HPDE6-E6E7 (cell line): ENCODE measurements at regions not wholly inside any gene's neighbourhood (a gene's known extent, or its start where the extent isn't known, plus 50 kb on each side); places are given as distances from the start of the nearest gene placed in this dataset.
A peak's percentile ranks its signal among the peaks of the same experiment; 100 is the strongest.
"Not testable (repeated sequence)": the region's sequence is repeated elsewhere in the genome, so short reads cannot be mapped to it uniquely, and the experiment has no call there.

Experiments used
- DNase-seq: peaks from one replicate; pipeline ENCODE4 v3.0.0; 2011; ENCODE audit warnings: missing footprints; ENCODE audit errors: extremely low spot score

DNA sequence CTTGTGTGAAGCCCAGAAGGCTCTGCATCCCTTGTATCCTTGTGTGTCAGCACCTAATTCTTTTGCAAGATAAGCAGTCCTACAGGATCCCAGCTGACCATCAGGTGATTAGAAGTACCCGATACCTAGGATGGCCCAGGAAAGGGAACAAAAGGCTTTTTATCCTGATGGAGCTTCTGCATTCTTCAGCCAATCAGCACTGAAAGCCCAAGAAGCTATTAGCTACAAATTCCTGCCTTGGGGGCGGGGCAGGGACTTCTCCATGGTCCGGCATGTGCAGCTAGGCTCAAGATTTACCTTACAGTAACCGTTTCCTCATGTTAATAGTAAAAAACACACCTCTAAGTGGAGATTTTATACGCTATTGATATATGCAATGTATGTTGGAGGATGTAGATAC lies 264.6 kb upstream of the THUMPD2 start:
- DNase-seq, result no peak

GRCh38 chr2:40043191-40043590 lies 264.1 kb upstream of the THUMPD2 start:
- no peak for DNase-seq

DNA sequence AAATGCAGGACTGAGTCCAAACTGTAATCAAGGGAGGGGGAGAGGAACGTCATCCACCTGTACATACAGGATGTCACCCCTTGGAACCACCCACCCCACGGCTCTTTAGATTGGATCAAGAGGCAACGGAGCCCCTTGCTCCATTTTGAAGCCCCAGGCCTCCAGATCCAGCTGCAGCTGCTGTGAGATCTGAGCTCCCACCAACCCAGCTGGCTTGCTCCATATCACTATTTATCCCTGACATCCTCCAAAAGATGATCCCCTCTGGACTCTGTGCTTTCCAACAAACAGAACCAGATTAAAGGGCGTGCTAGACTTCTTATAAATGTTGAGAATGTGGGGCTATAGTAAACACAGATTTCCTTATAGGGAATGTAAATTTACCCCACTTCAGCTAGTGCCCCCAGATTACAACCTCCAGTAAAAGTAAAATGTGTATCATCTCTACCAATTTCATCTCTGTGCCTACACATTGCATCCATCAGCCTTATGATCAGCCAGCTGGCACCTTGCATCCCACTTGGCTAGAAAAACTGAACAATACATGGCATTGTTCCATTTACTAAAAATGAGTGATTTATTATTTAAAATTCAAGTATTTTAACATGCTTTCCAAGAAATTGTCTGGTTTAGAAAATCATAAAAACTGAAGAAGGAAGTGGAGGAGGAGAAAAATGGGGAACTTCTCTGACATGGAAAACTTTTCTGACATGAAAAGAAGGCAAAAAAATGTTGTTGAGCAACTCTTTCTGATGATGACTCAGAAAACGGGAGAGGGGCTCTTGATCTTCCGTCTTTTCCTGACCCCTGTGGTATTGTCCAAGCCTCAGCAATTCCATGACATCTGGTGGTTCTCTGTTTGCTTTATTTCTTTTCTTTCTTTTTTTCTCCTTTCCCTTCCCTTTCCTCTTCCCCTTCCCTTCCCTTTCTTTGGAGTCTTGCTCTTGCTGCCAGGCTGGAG lies 262.6 kb upstream of the THUMPD2 start:
- DNase-seq, result no peak

GRCh38 chr2:40039549-40039948 lies 260.5 kb upstream of the THUMPD2 start:
- DNase-seq, result no peak

- no peak for DNase-seq
Measured at GRCh38 chr2:40038646-40039045, 259.6 kb upstream of the THUMPD2 start.

- no peak for DNase-seq
Measured at GRCh38 chr2:40037303-40037702, 258.2 kb upstream of the THUMPD2 start.

- DNase-seq, result no peak
Measured at GRCh38 chr2:40036241-40036640, 257.2 kb upstream of the THUMPD2 start.

DNA sequence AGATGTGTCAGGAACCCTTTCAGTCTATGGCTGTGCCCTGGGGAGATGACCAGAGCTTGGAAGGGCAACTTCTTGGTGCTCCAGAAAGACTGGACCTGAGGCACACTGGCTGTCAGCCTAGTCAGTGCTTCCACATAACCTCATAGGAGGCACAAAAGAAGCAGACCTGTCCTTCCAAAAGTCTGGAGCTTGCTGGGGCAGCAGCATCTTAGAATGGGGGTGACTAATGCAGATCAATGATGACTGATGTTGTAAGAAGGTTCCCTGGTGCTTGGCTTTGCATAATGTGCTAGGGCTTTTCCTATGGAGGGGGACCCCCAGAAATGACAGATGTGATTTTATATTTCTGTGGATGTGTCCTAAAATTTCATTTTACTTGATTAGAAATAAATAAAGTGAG lies 255.7 kb upstream of the THUMPD2 start:
- DNase-seq, result no peak

- DNase-seq, result no peak
Measured at GRCh38 chr2:40034198-40034597, 255.1 kb upstream of the THUMPD2 start.

- no peak for DNase-seq
Measured at GRCh38 chr2:40033781-40034180, 254.7 kb upstream of the THUMPD2 start.

DNA sequence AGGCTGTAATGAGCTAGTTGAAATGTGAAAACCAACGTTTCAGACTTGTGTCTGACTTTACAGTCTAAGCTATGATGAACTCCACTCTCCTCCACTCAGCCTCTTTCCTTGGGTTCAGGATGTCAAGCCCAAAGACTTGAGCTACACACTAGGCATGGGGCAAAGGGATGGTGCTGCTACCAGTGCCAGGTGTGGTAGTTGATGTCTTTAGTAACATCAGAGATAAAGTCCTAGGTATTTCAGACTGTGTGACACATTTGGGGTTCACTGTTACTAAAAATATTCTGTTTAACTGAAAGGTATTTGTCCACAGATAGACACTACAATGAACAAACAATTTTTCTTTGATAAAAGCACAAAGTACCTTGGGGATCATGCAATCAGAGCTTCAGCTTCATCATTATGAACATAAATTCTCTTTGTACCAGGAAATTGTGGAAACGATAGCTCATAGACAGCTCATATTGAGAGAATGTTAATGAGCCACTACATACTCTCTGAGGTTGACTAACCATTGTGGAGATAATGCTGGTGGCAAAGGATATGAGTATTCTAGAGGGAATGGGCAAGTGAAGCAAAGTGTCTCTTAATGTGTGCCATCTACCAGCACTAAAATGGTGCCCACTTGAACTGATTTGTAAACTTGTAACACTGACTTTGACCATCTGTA lies 253.7 kb upstream of the THUMPD2 start:
- DNase-seq, result peak; percentile 33

- no peak for DNase-seq
Measured at GRCh38 chr2:40030456-40030975, 251.5 kb upstream of the THUMPD2 start.

DNA sequence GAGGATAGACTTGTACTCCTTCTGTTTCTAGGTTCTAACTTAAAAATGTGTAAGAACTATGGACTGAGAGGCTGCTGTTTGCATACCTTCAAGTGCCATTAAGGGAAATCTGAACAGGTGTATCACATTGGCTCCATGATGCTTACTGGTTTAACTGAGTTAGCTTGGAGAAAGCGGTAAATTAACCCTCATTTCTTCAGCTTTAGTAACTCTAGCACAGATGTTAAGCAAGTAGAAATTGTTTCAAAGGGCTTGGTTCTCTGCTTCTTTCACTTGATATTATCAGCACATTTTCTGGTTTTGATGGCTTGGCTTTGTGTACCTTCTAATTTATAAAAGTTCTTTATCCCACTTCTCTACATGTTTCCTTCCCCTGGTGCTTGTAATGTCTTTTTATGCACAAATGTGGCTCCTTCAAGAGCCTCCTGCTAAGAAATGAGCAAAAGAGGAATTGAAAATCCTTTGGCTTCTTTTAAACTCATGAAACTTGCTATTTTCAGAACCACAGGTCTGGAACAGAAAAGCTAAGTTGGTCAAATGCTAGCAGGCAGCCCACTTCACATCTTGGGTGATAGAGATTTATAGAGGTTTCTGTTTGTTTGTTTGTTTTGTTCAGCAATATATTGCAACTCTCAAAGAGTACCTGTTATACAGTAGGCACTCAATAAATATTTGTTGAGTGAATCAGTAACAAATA lies 249.9 kb upstream of the THUMPD2 start:
- no peak for DNase-seq

- DNase-seq, result no peak
Measured at GRCh38 chr2:40027968-40028367, 248.9 kb upstream of the THUMPD2 start.

- DNase-seq, result not testable (repeated sequence)
Measured at GRCh38 chr2:40025276-40025675, 246.2 kb upstream of the THUMPD2 start.

DNA sequence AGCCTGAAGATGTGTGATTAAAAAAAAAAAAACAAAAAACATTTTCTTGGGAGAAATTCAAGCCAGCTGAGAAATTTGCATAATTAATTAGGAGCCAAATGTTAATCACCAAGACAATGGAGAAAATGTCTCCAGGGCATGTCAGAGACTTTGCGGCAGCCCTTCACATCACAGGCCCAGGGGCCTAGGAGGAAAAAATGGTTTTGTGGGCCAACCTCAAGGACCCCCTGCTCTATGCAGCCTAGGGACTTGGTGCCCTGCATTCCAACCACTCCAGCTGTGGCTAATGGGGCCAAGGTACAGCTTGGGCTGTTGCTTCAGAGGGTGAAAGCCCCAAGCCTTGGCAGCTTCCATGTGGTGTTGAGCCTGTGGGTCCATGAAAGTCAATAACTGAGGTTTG lies 241.9 kb upstream of the THUMPD2 start:
- no peak for DNase-seq

DNA sequence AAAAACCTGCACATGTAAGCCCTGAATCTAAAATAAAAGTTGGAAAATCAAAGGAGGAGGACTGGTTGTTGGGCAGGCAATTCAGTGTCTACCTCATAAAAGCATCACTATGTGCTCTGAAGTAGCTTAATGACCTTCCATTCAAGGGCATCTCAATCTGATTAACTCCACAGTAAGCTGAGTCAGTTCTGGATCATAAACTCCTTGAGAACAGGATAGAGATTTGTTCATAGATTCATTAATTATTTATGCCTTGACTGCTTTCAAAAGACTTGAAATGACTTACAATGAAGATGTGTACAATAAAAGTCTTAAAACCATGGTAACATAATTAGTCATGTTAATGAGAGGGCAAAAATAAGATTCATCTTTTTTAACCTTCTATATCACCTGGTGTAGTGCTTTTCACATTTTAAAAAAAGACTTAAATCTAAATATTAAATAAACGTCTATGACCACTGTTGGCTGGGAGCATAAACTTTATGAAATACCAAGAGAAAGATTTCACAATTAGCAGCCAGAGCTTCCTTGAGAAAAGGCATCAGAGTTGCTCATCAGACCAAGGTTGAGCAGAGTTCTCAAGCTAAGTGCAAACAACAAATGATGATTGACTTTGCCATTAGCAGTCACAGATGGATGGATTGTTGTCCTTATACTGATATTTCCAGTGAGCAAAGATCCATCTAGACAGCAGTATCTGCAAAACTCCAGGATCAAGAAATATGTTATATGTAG lies 237.3 kb upstream of the THUMPD2 start:
- no peak for DNase-seq

DNA sequence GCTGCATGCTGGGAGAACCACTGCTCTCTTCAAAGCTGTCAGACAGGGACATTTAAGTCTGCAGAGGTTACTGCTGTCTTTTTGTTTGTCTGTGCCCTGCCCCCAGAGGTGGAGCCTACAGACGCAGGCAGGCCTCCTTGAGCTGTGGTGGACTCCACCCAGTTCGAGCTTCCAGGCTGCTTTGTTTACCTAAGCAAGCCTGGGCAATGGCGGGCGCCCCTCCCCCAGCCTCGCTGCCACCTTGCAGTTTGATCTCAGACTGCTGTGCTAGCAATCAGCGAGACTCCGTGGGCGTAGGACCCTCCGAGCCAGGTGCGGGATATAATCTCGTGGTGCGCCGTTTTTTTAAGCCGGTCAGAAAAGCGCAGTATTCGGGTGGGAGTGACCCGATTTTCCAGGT lies 234.9 kb upstream of the THUMPD2 start:
- DNase-seq, result not testable (repeated sequence)

- no peak for DNase-seq
Measured at GRCh38 chr2:40004336-40004735, 225.3 kb upstream of the THUMPD2 start.

- DNase-seq, result no peak
Measured at GRCh38 chr2:40002339-40002738, 223.3 kb upstream of the THUMPD2 start.

GRCh38 chr2:39999864-40000263 lies 220.8 kb upstream of the THUMPD2 start:
- no peak for DNase-seq

DNA sequence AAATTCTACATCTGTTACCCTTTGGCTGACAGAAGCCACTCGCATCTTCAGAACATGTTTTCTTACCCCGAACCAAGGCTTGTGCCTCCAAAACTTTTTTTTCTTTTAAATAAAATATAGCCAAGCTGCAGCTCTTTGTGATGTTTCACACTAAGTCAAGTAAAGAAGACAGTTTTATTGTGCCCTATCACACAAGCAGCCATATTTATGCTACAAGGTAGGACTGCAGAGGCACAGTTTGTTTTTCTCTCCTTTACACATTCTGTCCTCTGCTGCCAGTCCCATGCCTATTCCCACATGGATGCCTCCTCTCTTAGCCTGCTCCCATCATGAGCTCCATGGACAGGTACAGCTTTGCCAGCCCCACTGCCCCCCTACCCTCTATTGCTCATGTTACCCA lies 219.6 kb upstream of the THUMPD2 start:
- DNase-seq, result no peak
